ENCODE measurements at regions not wholly inside any gene's neighbourhood (a gene's known extent, or its start where the extent isn't known, plus 50 kb on each side); places are given as distances from the start of the nearest gene placed in this dataset.

DNA sequence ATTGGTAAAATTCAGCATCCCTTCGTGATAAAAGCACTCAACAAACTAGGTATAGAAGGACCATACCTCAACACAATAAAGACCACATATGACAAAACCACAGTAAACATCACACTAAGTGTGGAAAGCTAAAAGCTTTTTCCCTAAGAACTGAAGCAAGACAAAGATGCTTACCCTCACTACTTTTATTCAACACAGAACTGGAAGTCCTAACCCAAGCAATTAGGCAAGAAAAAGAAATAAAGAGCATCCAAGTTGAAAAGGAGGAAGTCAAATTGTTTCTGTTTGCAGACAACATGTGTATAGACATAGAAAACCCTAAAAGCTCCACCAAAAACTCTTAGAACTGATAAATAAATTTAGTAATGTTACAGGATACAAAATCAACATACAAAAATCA is 271.7 kb downstream of the RBM43 start:
- H3K4me1 ChIP-seq (ENCODE audit: control insufficient read depth, insufficient read depth, low read length, poor library complexity, severe bottlenecking), result no peaks in the 10 kb centered on the region
- H3K36me3 ChIP-seq (ENCODE audit: control insufficient read depth, insufficient read depth, low read length), result no peaks in the 10 kb centered on the region
- H3K27ac ChIP-seq (ENCODE audit: insufficient read depth, low read length, poor library complexity, severe bottlenecking), result no peak overlapping the region
- H3K9me3 ChIP-seq (ENCODE audit: control insufficient read depth, low read length), result no peaks in the 10 kb centered on the region
- DNase-seq, result no peak
- no peak overlapping the region for H3K4me3 ChIP-seq (ENCODE audit: insufficient read depth, low read depth, low read length, poor library complexity, severe bottlenecking)
- H3K27me3 ChIP-seq (replicated peaks; ENCODE audit: control insufficient read depth, insufficient read depth, low read length, poor library complexity, severe bottlenecking), result no peaks in the 10 kb centered on the region

DNA sequence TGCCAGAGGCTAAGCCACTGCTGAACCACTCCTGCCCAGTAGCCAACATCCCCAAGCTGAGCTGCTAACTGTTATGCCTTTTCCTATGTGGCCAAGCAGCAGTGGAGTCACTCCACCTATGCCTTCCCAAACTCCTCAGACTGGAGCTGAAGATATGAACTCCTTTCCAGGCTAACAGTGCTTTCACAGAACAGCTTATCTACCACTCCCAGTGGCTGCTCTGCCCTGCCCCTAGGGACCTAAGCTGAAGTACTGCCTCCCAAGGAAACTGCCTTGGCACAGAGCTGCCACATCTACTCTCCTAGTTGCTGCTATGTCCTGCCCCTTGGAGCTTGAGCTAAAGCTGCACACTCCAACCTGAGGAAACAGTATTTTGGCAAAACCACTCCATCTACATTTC is 275.9 kb downstream of the RBM43 start:
- H3K4me1 ChIP-seq (ENCODE audit: control insufficient read depth, insufficient read depth, low read length, poor library complexity, severe bottlenecking), result no peaks in the 10 kb centered on the region
- no peak for DNase-seq
- H3K27ac ChIP-seq (ENCODE audit: insufficient read depth, low read length, poor library complexity, severe bottlenecking), result no peak overlapping the region
- no peaks in the 10 kb centered on the region for H3K36me3 ChIP-seq (ENCODE audit: control insufficient read depth, insufficient read depth, low read length)
- no peak overlapping the region for H3K4me3 ChIP-seq (ENCODE audit: insufficient read depth, low read depth, low read length, poor library complexity, severe bottlenecking)
- no peaks in the 10 kb centered on the region for H3K27me3 ChIP-seq (replicated peaks; ENCODE audit: control insufficient read depth, insufficient read depth, low read length, poor library complexity, severe bottlenecking)
- H3K9me3 ChIP-seq (ENCODE audit: control insufficient read depth, low read length), result no peaks in the 10 kb centered on the region

DNA sequence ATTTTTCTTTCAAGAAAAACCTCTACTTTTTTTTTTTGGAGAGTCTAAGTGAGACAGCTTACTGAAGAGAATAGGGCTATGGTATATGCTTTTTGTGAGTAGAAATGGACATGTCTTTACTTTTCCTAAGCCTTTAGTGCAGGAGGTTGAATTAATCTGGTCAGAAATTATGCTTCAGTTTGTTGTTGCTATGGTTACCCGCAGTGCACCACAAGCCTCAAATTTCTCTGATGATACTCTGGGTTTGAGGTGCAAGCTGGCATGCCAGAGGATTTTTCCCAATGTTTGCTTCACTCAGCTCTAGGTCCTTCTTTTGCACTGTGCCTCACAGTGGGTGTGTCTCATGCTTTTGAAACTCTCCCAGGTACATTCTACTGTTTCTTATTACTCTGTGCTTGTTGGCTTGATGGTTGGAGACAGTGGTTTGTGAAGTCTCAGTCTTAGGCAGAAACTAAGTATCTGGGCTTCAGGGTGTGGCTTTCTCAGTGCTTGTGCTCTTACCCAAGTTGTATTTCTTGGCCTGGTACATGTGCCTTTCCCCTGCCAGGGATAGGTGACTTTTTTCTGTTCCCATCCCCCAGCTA is 278.3 kb downstream of the RBM43 start:
- Histone ChIP-seq H3K27me3 (replicated peaks; ENCODE audit: control insufficient read depth, insufficient read depth, low read length, poor library complexity, severe bottlenecking) (no peaks in the 10 kb centered on the region), H3K4me3 (ENCODE audit: insufficient read depth, low read depth, low read length, poor library complexity, severe bottlenecking) (no peak overlapping the region), H3K27ac (ENCODE audit: insufficient read depth, low read length, poor library complexity, severe bottlenecking) (no peak overlapping the region), H3K4me1 (ENCODE audit: control insufficient read depth, insufficient read depth, low read length, poor library complexity, severe bottlenecking) (no peaks in the 10 kb centered on the region), H3K36me3 (ENCODE audit: control insufficient read depth, insufficient read depth, low read length) (no peaks in the 10 kb centered on the region), H3K9me3 (ENCODE audit: control insufficient read depth, low read length) (no peaks in the 10 kb centered on the region)
- no peak for DNase-seq

DNA sequence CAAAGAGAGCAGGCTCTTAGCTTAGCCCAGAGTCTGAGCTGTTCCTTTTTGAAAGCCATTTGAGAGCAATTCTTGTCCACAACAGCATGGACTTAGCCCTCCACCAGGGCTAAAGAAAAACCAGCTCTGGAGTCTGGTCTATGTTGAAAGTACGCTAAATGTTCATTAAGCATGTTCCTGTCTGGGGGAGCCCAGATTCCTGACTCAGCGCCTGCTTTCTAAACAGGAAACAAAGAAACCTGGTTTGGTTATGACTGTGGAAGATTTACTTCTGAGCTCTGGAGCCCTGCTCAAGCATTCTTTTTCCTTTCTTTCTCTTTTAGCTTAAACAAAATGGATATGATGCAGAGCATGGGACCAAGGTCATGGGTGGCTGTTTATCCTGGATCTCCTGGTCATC is 279.8 kb downstream of the RBM43 start:
- H3K9me3 ChIP-seq (ENCODE audit: control insufficient read depth, low read length), result no peaks in the 10 kb centered on the region
- no peak overlapping the region for H3K27ac ChIP-seq (ENCODE audit: insufficient read depth, low read length, poor library complexity, severe bottlenecking)
- no peak overlapping the region for H3K4me3 ChIP-seq (ENCODE audit: insufficient read depth, low read depth, low read length, poor library complexity, severe bottlenecking)
- no peaks in the 10 kb centered on the region for H3K27me3 ChIP-seq (replicated peaks; ENCODE audit: control insufficient read depth, insufficient read depth, low read length, poor library complexity, severe bottlenecking)
- no peak for DNase-seq
- no peaks in the 10 kb centered on the region for H3K4me1 ChIP-seq (ENCODE audit: control insufficient read depth, insufficient read depth, low read length, poor library complexity, severe bottlenecking)
- no peaks in the 10 kb centered on the region for H3K36me3 ChIP-seq (ENCODE audit: control insufficient read depth, insufficient read depth, low read length)

DNA sequence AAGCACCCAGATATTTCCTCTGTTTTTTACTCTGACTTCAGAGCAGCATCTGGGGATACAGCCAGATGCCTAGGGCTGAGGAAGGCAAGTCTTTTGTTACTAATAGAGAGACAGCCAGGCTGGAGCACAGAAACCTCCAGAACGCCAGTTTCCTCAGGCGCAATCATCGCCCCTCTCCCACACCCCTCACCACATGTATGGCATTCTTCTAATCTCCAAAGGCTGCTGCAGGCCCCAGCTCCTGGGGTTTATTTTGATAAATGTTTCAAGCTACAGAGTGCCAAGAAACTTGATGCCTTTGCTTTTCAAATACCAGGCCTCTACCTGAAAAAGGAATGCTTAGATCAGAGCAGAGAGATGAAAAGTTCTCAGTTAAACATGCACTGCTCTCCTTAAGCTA is 283.6 kb downstream of the RBM43 start:
- no peaks in the 10 kb centered on the region for H3K9me3 ChIP-seq (ENCODE audit: control insufficient read depth, low read length)
- H3K4me1 ChIP-seq (ENCODE audit: control insufficient read depth, insufficient read depth, low read length, poor library complexity, severe bottlenecking), result no peaks in the 10 kb centered on the region
- DNase-seq, result no peak
- H3K27me3 ChIP-seq (replicated peaks; ENCODE audit: control insufficient read depth, insufficient read depth, low read length, poor library complexity, severe bottlenecking), result no peaks in the 10 kb centered on the region
- no peak overlapping the region for H3K4me3 ChIP-seq (ENCODE audit: insufficient read depth, low read depth, low read length, poor library complexity, severe bottlenecking)
- no peaks in the 10 kb centered on the region for H3K36me3 ChIP-seq (ENCODE audit: control insufficient read depth, insufficient read depth, low read length)
- H3K27ac ChIP-seq (ENCODE audit: insufficient read depth, low read length, poor library complexity, severe bottlenecking), result no peak overlapping the region

DNA sequence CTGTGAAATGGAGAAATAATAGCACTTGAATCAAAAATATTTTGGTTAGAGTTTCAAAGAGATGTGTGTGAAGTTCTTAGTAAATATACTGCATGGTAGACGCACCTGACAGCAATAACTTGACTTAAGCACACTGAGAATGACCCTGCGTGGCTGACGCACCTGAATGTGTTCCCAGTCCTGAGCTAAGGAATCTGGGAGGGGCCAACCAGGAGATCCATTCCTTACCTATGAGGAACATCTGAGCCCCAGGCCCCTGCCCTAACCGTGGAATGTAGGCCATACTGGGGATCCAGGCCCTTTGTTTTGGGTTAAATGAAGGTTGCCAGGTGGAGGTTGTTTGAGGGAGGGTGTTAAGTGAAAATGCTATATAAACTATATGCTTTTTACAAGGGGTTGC is 284.4 kb downstream of the RBM43 start:
- no peak for DNase-seq
- Histone ChIP-seq H3K4me1 (ENCODE audit: control insufficient read depth, insufficient read depth, low read length, poor library complexity, severe bottlenecking) (no peaks in the 10 kb centered on the region), H3K27me3 (replicated peaks; ENCODE audit: control insufficient read depth, insufficient read depth, low read length, poor library complexity, severe bottlenecking) (no peaks in the 10 kb centered on the region), H3K27ac (ENCODE audit: insufficient read depth, low read length, poor library complexity, severe bottlenecking) (no peak overlapping the region), H3K9me3 (ENCODE audit: control insufficient read depth, low read length) (no peaks in the 10 kb centered on the region), H3K4me3 (ENCODE audit: insufficient read depth, low read depth, low read length, poor library complexity, severe bottlenecking) (no peak overlapping the region), H3K36me3 (ENCODE audit: control insufficient read depth, insufficient read depth, low read length) (no peaks in the 10 kb centered on the region)

DNA sequence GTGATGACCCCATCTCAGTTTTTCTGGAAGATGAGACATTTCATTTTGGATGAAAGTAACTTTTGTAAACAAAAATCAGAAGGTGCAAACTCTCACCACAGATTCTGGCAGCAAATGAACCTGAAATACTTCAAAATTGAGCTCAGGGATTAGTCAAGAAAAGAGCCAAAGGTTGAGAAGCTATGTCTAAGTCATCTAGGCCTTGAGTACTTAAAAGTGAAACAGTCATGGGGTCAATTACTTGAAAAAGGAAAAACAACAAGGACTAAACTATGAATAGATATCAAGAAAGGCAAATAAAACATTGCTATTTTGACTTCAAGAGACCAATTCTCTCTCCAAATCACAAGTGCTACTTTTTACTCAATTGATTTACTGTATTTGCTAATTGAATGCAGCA is 285.1 kb downstream of the RBM43 start:
- H3K4me1 ChIP-seq (ENCODE audit: control insufficient read depth, insufficient read depth, low read length, poor library complexity, severe bottlenecking), result no peaks in the 10 kb centered on the region
- no peak overlapping the region for H3K27ac ChIP-seq (ENCODE audit: insufficient read depth, low read length, poor library complexity, severe bottlenecking)
- DNase-seq, result no peak
- no peaks in the 10 kb centered on the region for H3K27me3 ChIP-seq (replicated peaks; ENCODE audit: control insufficient read depth, insufficient read depth, low read length, poor library complexity, severe bottlenecking)
- no peaks in the 10 kb centered on the region for H3K36me3 ChIP-seq (ENCODE audit: control insufficient read depth, insufficient read depth, low read length)
- no peaks in the 10 kb centered on the region for H3K9me3 ChIP-seq (ENCODE audit: control insufficient read depth, low read length)
- H3K4me3 ChIP-seq (ENCODE audit: insufficient read depth, low read depth, low read length, poor library complexity, severe bottlenecking), result no peak overlapping the region

DNA sequence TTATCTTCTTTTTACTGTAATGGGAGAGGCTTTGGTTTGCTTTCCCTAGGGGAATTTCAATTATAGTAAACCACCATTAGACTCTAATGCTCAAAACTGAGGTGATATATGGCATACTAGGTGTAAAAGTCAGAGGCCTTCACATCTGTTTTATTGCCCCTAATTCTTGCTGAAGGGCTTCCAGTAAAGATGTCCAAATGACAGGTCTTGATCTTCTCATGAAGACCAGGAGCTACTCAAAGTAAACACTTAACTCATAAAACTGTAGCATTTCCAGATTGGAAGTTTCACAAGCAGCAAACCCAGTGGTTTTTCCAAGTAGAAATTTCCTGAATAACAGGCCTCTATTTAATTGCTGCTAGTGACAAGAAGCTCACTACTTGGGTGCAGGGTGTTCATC is 286.8 kb downstream of the RBM43 start:
- Histone ChIP-seq H3K27ac (ENCODE audit: insufficient read depth, low read length, poor library complexity, severe bottlenecking) (no peak overlapping the region), H3K9me3 (ENCODE audit: control insufficient read depth, low read length) (no peaks in the 10 kb centered on the region), H3K36me3 (ENCODE audit: control insufficient read depth, insufficient read depth, low read length) (no peaks in the 10 kb centered on the region), H3K27me3 (replicated peaks; ENCODE audit: control insufficient read depth, insufficient read depth, low read length, poor library complexity, severe bottlenecking) (no peaks in the 10 kb centered on the region), H3K4me3 (ENCODE audit: insufficient read depth, low read depth, low read length, poor library complexity, severe bottlenecking) (no peak overlapping the region), H3K4me1 (ENCODE audit: control insufficient read depth, insufficient read depth, low read length, poor library complexity, severe bottlenecking) (no peaks in the 10 kb centered on the region)
- no peak for DNase-seq

DNA sequence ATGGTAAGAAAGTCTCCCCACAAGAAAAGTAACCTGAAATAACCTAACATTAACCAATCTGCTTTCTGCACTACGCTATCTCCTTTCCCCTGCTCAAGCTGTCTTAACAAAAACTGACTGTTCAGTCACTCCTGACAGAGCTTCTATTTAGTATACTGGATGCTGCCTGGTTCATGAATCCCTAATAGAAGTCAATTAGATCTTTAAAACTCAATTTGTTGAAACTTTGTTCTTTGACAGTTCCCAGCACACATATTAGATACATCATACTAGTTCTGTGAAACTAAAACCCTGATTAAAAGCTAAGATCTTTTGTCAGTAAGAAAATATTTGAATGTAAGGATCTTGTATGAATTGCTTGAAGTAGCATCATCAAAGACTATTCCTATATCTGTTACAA is 287.4 kb downstream of the RBM43 start:
- H3K4me1 ChIP-seq (ENCODE audit: control insufficient read depth, insufficient read depth, low read length, poor library complexity, severe bottlenecking), result no peaks in the 10 kb centered on the region
- no peak overlapping the region for H3K27ac ChIP-seq (ENCODE audit: insufficient read depth, low read length, poor library complexity, severe bottlenecking)
- no peaks in the 10 kb centered on the region for H3K36me3 ChIP-seq (ENCODE audit: control insufficient read depth, insufficient read depth, low read length)
- no peak for DNase-seq
- H3K27me3 ChIP-seq (replicated peaks; ENCODE audit: control insufficient read depth, insufficient read depth, low read length, poor library complexity, severe bottlenecking), result no peaks in the 10 kb centered on the region
- H3K4me3 ChIP-seq (ENCODE audit: insufficient read depth, low read depth, low read length, poor library complexity, severe bottlenecking), result no peak overlapping the region
- H3K9me3 ChIP-seq (ENCODE audit: control insufficient read depth, low read length), result no peaks in the 10 kb centered on the region

DNA sequence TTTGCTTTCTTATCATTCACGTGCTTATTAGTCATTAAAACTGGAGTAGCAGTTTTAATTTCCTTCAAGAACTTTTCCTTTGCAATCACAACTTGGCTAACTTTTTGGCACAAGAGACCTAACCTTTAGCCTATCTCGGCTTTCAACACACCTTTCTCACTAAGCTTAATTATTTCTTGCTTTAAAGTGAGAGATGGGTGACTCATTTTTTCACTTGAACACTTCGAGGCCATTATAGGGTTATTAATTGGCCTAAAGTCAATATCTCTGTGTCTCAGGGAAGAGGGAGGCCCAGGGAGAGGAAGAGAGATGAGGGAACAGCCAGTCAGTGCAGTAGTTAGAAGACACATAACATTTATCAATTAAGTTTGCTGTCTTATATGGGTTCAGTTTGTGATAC is 289.8 kb downstream of the RBM43 start:
- Histone ChIP-seq H3K27me3 (replicated peaks; ENCODE audit: control insufficient read depth, insufficient read depth, low read length, poor library complexity, severe bottlenecking) (no peaks in the 10 kb centered on the region), H3K4me3 (ENCODE audit: insufficient read depth, low read depth, low read length, poor library complexity, severe bottlenecking) (no peak overlapping the region), H3K4me1 (ENCODE audit: control insufficient read depth, insufficient read depth, low read length, poor library complexity, severe bottlenecking) (no peaks in the 10 kb centered on the region), H3K36me3 (ENCODE audit: control insufficient read depth, insufficient read depth, low read length) (no peaks in the 10 kb centered on the region), H3K27ac (ENCODE audit: insufficient read depth, low read length, poor library complexity, severe bottlenecking) (no peak overlapping the region), H3K9me3 (ENCODE audit: control insufficient read depth, low read length) (no peaks in the 10 kb centered on the region)
- DNase-seq, result no peak

DNA sequence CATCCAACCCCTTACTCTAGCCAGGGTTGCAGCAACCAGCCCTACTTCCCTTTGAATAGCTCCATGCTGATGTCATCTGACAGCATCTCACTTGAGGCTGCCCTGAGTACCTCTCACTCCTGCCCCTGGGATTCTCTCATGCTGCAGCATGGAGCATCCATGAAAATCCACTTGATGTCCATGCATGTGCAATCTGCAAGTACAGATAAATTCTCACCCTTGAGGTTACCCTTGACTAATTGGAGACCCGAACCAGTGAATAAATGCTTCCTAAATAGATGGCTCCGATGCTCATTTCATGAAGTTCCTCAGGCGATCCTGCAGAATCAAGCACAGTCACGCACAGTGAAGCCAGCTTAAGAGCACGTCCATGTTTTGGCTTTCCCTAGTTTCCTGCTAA is 298.3 kb downstream of the RBM43 start:
- H3K9me3 ChIP-seq (ENCODE audit: control insufficient read depth, low read length), result no peaks in the 10 kb centered on the region
- no peak overlapping the region for H3K27ac ChIP-seq (ENCODE audit: insufficient read depth, low read length, poor library complexity, severe bottlenecking)
- H3K4me3 ChIP-seq (ENCODE audit: insufficient read depth, low read depth, low read length, poor library complexity, severe bottlenecking), result no peak overlapping the region
- H3K27me3 ChIP-seq (replicated peaks; ENCODE audit: control insufficient read depth, insufficient read depth, low read length, poor library complexity, severe bottlenecking), result no peaks in the 10 kb centered on the region
- no peak for DNase-seq
- H3K36me3 ChIP-seq (ENCODE audit: control insufficient read depth, insufficient read depth, low read length), result no peaks in the 10 kb centered on the region
- H3K4me1 ChIP-seq (ENCODE audit: control insufficient read depth, insufficient read depth, low read length, poor library complexity, severe bottlenecking), result no peaks in the 10 kb centered on the region

Data from effector memory CD4-positive, alpha-beta T cell (primary cell).